SK-N-SH treated with all-trans-retinoic acid at 6 μM for 48 hours (cell line): ENCODE measurements at regions not wholly inside any gene's neighbourhood (a gene's known extent, or its start where the extent isn't known, plus 50 kb on each side); places are given as distances from the start of the nearest gene placed in this dataset.

Source experiments
- ARNTL ChIP-seq: fragments of 450-650 bp; formaldehyde crosslinking; IDR thresholded peaks from 2 replicates; pipeline ENCODE4 v1.5.0; 2020; ENCODE audit warnings: low read depth, mild to moderate bottlenecking, moderate library complexity, borderline replicate concordance
- CSDC2 ChIP-seq: fragments of 250-450 bp; sonication (Bioruptor Pico); IDR thresholded peaks from 2 replicates; pipeline ENCODE4 v1.5.0; 2020; ENCODE audit warnings: mild to moderate bottlenecking, moderate library complexity
- ESRRG ChIP-seq: fragments of 250-450 bp; sonication (Bioruptor Pico); IDR thresholded peaks from 2 replicates; pipeline ENCODE4 v1.6.1; 2021; ENCODE audit warnings: mild to moderate bottlenecking
- OSR1 ChIP-seq: fragments of 250-450 bp; sonication (Bioruptor Pico); IDR thresholded peaks from 2 replicates; pipeline ENCODE4 v1.8.0; 2022; ENCODE audit warnings: moderate library complexity, mild to moderate bottlenecking, inconsistent platforms
- RARB ChIP-seq: fragments of 250-450 bp; sonication (Bioruptor Pico); IDR thresholded peaks from 2 replicates; pipeline ENCODE4 v1.8.0; 2021; ENCODE audit warnings: mild to moderate bottlenecking, moderate library complexity
- SNAI2 ChIP-seq: fragments of 250-450 bp; sonication (Bioruptor Pico); IDR thresholded peaks from 2 replicates; pipeline ENCODE4 v1.5.0; 2020; ENCODE audit warnings: mild to moderate bottlenecking, moderate library complexity
- TOX ChIP-seq: fragments of 250-450 bp; sonication (Bioruptor Pico); IDR thresholded peaks from 2 replicates; pipeline ENCODE4 v1.8.0; 2021; ENCODE audit warnings: mild to moderate bottlenecking, moderate library complexity, borderline replicate concordance
- ZFP3 ChIP-seq: fragments of 250-450 bp; sonication (Bioruptor Pico); IDR thresholded peaks from 2 replicates; pipeline ENCODE4 v1.5.0; 2020; ENCODE audit warnings: mild to moderate bottlenecking, moderate library complexity
- ZFP30 ChIP-seq: fragments of 450-650 bp; formaldehyde crosslinking; IDR thresholded peaks from 2 replicates; pipeline ENCODE4 v1.5.0; 2022; ENCODE audit warnings: mild to moderate bottlenecking, moderate library complexity
- TF ChIP-seq, protein P1 (sequence below): fragments of 250-450 bp; sonication (Bioruptor Pico); IDR thresholded peaks from 2 replicates; pipeline ENCODE4 v1.8.0; 2021; ENCODE audit warnings: low read depth, mild to moderate bottlenecking, moderate library complexity, borderline replicate concordance
- TF ChIP-seq, protein P2 (sequence below): fragments of 250-450 bp; sonication (Bioruptor Pico); IDR thresholded peaks from 2 replicates; pipeline ENCODE4 v1.8.0; 2020; ENCODE audit warnings: mild to moderate bottlenecking, moderate library complexity, borderline replicate concordance

DNA sequence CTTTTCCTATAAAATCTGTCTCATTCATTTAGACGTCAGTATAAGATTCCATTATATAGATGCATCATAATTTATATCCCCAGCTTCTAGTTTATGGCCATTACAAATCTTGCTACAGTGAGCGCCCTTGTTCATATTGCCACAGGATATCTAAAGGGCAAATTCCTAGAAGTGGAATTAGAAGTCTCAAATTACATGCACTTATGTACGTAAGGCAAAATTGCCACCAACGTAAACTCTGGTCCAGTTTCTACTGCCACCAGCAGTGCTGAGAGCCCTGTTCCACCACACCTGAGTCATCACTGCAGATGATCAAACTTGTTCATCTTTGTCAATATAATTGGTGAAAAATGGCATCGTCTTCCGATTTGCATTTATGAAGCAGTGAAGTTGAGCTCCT lies 90.9 kb upstream of the ID2 start:
- TF ChIP-seq OSR1 (CRISPR knock-in tag) = no peak
- TF ChIP-seq ZFP30 = no peak
- TF ChIP-seq, protein P1, sequence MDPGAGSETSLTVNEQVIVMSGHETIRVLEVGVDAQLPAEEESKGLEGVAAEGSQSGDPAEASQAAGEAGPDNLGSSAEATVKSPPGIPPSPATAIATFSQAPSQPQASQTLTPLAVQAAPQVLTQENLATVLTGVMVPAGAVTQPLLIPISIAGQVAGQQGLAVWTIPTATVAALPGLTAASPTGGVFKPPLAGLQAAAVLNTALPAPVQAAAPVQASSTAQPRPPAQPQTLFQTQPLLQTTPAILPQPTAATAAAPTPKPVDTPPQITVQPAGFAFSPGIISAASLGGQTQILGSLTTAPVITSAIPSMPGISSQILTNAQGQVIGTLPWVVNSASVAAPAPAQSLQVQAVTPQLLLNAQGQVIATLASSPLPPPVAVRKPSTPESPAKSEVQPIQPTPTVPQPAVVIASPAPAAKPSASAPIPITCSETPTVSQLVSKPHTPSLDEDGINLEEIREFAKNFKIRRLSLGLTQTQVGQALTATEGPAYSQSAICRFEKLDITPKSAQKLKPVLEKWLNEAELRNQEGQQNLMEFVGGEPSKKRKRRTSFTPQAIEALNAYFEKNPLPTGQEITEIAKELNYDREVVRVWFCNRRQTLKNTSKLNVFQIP = no peak
- TF ChIP-seq ZFP3 = no peak
- no peak for TF ChIP-seq CSDC2 (CRISPR knock-in tag)
- TF ChIP-seq TOX (CRISPR knock-in tag) = no peak
- TF ChIP-seq RARB = no peak
- TF ChIP-seq SNAI2 (CRISPR knock-in tag) = no peak
- no peak for TF ChIP-seq ESRRG (CRISPR knock-in tag)
- TF ChIP-seq, protein P2, sequence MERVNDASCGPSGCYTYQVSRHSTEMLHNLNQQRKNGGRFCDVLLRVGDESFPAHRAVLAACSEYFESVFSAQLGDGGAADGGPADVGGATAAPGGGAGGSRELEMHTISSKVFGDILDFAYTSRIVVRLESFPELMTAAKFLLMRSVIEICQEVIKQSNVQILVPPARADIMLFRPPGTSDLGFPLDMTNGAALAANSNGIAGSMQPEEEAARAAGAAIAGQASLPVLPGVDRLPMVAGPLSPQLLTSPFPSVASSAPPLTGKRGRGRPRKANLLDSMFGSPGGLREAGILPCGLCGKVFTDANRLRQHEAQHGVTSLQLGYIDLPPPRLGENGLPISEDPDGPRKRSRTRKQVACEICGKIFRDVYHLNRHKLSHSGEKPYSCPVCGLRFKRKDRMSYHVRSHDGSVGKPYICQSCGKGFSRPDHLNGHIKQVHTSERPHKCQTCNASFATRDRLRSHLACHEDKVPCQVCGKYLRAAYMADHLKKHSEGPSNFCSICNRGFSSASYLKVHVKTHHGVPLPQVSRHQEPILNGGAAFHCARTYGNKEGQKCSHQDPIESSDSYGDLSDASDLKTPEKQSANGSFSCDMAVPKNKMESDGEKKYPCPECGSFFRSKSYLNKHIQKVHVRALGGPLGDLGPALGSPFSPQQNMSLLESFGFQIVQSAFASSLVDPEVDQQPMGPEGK (CRISPR knock-in tag) = no peak
- TF ChIP-seq ARNTL = no peak
